ENCODE measurements at regions not wholly inside any gene's neighbourhood (a gene's known extent, or its start where the extent isn't known, plus 50 kb on each side); places are given as distances from the start of the nearest gene placed in this dataset.
A peak's percentile ranks its signal among the peaks of the same experiment; 100 is the strongest.
"Not testable (repeated sequence)": the region's sequence is repeated elsewhere in the genome, so short reads cannot be mapped to it uniquely, and the experiment has no call there.

DNA sequence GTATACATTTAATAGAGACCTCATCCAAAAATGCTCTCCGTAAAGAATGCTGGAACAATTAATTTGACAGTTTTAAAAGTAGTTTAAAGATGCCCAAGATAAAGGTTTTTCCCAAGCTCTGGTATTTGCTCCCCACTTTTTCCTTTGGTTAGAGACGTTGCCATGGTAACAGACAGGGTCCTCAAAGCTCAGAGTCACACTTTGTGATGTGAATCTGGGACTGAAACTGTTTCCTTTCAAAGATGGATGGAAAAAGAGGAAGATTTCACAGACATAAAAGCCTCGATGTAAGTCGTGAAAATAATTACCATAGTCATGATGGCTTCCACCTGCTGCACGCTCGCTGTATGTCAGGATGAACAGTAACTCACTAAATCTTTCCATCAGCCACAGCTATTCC is 229.5 kb downstream of the MSX2 start:
- DNase-seq: no peak

DNA sequence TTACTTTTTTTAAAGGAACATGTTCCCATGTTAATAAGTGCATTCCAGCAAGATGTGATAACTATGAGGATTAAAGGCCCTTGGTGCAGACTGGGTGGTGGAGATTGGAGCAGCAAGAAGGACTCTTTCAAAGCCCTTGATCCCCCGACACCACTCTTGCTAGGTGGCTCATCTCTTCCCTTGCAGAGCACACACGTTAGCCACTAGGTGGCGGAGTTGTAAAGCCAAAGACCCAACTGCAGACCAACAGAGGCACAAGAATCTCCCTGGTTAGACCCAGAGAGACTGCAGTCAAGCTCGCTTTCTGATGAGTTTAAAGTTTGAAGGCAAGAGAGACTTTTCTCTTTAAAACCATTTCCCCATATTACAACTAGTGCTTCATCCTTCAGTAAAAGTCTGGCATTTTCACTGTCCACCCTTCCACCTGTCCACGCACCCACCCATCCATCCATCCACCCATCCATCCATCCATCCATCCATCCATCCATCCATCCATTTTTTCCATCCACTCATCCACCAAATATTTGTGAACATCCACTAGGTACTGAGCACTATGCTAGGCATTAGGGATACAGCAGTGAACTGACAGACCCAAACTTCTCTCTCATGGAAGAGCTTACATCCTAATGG is 226.9 kb downstream of the MSX2 start:
- peak; percentile 61 for DNase-seq

DNA sequence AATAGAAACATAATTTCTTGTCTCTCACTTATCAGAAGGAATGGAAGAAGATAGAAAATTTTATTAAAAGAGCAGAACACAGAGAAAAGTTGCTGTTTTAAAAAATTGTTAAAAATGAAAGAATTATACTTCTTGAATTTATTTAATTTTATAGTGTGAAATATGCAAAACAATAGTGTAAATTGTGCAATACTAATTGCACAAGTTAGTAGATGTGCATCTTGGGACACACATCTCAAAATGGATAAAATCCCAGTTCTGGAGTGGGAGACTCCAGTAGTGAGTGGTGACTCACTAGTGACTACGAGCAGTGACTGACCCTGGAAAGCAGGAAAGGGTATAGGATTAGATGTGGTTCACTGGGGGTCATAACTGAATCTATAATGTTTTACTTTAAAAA is 223.2 kb downstream of the MSX2 start:
- no peak for DNase-seq

DNA sequence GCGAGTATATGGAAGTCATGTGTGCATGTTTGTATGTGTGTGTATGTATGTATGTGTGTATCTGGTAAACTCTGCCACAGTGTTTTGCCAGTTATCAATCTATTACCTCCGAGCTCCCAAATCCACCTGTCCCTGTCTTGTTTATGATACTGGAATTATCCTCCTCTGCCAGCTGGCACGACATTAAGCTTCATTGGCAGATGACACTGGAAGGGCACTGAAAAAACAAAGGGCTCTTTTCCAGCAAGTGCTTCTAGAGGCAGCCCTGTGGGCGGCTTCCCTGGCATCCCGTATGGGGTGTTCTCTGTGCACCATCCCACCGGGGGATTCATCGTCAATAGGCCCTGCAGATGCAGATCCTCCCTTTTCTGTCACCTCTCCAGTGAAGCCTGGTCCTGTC is 221.5 kb downstream of the MSX2 start:
- DNase-seq: no peak

DNA sequence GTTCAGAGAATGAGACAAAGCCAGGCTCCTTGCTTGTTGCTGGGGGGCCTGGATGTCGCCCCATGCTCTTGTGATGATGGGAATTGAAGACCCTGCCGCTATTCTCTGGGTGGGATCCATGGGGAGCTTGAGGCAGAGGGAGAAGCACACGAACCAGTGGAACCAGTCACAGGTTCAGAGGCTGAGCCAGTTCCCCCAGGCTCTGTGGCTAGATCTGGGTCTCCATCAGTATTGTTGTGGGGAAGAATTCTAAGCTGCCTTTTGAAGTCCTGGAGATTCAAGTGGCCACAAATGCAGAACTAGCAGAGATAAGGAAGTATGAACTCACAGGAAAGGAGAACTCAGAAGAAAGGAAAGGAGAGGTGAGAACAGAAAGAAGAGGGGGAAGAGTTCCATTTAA is 219.4 kb downstream of the MSX2 start:
- DNase-seq: no peak

DNA sequence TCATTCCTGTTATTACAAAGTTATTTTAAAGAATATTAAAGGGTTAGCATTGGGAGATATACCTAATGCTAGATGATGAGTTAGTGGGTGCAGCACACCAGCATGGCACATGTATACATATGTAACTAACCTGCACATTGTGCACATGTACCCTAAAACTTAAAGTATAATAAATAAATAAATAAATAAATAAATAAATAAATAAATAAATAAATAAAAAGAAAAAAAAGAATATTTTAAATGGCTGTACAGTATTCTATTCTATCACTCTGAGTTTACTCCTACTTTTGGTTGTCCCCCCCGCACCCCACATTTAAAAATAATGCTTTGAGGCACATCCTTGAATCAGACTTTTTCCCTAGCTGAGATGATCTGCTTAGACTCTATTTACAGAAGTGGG is 218.6 kb downstream of the MSX2 start:
- not testable (repeated sequence) for DNase-seq

DNA sequence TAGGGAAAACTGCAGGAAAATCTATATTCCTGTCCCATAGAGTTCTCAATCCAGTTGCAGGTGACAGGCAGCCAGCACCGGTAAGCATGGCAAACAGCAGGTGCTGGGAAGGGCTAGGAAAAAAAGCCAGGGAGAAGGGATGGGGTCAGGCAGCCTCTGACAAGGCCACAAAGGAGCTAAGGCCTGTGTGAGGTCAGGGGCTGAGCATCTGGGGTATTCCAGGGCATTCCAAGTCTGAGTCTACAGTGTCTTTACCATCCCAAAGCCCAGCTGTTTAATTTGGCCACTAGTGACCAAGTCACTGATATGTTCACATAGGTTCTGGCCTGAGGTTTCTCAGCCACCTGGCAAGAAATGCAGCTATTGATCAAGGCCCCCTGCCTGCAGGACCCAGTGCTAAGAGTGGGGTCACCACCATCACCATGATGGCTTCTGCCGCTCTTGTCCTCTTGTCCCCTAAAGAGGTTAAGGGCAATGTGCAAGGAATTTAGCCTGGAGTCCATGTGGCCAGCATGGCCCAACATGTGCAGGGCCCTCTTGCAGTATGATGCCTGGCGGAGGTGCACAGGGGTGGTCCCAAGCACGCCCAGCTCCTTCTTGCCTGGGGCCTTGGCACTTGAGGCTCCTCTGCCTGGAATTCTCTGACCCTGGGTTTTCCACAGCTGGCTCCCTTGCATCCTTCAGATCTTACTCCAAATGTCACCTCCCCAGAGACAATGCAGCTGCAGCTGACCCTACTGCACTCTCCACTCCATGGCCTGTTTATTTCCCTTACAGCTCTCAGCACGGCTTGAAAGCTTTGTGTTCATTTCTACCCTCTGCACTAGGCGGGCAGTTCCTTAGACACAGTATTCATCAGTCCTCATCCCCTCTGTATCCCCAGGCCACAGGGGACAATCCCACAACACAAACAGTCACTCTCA is 213.1 kb downstream of the MSX2 start:
- no peak for DNase-seq

DNA sequence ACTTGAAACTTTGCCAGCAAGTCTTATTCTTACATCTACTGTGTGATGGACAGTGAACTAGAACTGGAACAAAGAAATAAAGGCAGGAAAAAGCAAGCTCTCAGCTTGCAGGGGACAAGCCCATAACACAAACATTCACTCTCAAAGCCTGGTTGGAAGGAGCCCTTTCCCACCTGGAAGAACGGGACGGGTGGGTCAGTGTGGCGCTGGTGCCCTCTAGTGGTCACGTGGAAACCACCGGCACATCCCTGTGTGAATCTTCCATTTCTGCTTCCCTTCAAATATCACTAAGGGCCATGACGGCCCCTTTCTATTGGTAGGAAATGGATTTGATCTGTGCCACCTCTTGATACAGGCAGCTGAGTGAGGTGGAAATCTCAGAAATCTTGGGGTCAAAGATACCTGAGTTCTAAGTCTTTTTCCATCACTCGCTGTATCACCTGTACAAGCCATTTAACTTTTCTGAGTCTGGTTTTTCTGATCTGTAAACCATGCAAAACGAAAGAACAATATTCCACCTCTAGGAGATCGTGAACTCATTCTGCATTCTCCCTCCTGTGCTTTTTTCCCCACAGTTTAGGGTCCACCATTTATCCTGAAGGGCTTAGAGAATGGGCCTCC is 211.6 kb downstream of the MSX2 start:
- DNase-seq: peak; percentile 33

DNA sequence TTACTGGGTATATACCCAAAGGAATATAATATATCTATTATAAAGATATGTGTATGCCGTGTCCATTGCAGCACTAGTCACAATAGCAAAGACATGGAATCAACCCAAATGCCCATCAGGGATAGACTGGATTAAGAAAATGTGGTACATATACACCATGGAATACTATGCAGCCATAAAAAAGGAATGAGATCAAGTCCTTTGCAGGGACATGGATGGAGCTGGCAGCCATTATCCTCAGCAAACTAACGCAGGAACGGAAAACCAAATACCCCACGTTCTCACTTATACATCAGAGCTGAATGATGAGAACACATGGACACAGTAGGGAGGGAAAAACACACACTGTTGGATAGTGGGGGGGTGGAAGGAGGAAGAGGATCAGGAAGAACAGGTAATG is 206.7 kb downstream of the MSX2 start:
- DNase-seq: not testable (repeated sequence)

DNA sequence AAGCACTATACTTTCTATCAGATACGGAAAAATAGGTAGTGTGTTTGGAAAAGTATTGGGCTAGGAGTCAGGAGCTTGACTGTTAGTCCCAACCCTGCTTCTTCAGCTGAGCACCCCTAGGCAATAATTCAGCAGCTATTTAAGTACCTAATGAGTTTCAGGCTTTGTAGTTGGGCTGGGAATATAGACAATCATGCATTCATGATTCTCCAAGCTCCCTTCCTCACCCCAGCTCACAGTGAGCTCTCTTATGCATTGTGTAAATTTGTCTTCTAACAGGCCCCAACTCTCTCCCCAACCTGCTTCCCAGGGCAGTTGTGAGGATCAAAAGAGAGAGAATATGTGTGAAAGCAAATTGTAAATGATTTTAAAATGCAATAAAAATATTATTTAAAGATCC is 201.2 kb downstream of the MSX2 start:
- DNase-seq: no peak

DNA sequence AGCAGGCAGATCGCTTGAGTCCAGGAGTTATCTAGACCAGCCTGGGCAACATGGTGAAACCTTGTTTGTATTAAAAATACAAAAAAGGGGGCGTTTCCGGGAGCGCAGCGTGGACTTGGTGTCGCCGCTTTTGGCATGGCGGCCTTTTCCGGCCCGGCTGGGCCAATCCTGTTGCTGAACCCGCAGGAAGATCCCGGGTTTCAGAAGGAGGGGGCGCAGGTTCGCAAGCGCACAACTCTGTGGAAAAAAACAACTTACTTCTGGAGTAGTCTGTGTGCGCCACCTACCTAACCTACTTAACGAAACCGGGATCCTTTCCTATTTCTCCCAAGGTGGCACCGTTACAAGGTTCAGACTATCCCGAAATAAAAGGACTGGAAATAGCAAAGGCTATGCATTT is 198.6 kb downstream of the MSX2 start:
- no peak for DNase-seq

DNA sequence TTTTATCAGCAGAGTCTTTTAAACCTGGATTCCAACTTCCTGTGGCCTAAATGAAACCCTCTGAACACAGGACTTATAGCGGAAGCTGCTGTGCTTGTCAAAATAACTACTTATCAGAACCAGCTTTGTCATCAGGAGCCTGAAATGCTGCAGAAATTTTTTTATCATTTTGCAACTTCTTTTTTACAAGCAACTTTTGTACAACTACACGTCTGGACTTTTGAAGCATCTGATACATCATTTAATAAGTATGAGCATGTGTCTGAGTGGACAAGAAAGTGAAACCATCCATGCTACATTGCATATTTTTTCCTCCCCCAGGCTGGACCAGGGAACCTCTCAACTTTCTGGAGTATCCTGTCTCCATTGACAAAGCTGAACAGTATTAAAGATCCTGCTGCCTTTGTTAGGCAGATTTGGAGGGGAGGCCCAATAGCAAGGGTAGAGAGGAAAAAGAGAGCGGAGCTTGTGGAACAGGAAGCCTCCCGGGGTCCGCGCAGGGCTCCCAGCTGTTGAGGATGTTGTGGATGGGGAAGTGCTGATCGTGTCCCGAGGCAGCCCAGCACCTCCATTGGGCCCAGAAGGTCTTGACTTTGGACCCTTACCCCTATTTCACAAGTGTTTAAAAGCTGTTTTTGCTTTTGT is 196.6 kb downstream of the MSX2 start:
- no peak for DNase-seq

DNA sequence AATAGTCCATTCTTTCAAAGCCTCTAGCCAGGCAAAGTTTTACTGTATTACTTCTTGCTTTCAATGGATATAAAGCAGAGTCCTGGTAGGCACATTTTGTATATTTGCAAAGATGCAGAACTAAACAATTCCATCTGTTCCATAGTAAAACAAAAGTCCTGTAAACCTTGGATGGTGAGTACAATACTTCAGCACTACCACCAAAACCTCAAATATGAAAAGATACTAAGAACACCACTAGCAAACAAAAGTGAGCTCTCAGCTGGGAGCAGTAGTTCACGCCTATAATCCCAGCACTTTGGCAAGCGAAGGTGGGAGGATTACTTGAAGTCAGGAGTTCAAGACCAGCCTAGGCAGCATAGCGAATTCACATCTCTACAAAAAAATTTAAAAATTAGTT is 195.0 kb downstream of the MSX2 start:
- no peak for DNase-seq

DNA sequence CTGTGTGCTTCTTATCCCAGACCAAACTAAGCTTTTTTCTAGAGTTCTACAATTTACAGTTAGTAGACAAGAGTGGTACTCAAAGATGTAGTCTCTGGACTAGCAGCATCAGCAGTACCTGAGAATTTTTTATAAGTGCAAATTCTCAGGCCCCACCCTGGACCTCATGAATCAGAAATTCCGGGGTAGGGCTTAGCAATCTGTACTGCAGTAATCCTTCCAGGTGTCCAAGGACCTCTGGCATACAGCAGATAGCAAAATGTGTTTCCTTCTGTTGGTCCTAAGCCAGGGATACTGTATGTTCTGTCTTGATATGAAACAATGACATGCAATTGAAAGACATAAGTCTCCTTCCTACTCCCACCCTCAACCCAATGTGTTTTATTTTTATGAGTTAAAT is 194.3 kb downstream of the MSX2 start:
- no peak for DNase-seq

DNA sequence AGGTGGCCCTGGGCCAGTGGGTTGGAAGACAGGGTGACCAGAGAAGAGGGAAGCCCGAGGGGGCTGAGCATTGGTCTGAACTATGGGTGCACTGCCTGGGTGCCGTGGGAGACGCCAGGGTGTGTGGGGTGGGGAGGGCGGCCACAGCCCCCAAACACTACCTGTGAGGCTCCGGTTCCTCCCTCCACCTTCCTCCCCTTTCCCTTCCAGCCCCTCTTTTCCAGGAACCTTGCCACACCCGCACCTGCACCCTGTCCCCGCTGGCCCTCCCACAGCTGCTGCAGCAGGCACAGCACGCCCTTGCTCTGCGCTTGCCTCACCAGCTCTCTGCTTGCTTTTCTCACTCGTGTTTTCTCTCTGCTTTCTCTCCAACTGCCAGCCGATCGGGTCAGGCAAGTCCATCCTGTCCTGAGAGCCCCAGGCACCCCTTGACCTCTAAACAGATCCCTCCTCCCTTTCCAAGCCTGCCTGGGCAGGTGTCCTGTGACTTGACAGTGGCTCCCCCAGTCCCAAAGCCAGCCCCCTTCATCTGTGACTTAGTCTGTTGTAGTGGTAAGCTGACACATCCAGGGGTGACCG is 193.7 kb downstream of the MSX2 start:
- DNase-seq: no peak

DNA sequence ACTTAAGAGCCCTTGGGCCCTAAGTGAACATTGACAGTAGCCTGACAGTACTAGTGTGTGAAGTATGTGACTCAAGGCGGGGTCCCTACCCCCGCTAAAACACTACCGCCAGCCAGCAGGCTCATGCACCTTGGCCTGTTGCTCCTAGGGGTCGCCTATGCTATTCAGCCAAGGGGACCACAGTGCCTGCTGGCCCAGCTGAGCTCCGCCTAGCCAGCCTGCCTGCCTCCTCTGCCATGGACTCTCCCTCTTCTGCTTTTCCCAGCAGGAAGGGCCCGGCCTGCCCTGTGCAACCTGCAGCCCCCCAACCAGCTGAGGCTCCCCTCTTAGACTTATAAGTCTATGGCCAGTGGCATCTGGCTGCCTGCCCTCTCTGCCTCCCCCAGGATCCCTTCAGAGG is 193.1 kb downstream of the MSX2 start:
- DNase-seq: not testable (repeated sequence)

DNA sequence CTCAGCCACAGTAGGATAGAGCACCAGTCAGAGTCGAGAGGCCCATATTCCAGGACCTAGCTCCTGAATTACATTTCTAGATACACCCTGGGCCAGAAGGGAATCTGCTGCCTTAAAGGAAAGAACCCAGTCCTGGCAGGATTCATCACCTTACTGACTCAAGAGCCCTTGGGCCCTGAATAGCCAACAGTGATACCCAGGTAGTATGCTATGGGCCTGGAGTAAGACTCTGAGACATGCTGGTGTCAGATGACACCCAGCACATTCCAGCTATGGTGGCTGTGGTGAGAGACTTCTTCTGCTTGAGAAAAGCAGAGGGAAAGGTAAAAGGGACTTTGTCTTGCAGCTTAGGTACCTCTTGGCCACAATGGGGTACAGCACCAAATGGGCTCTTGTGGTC is 192.5 kb downstream of the MSX2 start:
- DNase-seq: not testable (repeated sequence)

DNA sequence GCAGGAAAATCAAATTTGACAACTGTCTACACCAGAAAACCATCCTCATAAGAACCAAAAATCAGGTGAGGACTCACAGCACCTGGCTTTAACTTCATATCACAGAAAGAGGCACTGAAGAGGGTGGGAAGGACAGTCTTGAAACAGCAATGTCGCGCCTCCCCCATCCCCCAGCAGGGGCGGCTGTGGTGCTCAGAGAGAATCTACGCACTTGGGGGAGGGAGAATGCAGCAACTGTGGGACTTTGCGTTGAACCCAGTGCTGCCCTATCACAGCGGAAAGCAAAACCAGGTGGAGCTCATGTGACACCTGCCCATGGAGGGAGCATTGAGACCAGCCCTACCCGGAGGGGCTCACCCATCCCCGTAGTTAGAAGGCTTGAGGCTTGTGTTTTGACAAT is 191.8 kb downstream of the MSX2 start:
- no peak for DNase-seq

DNA sequence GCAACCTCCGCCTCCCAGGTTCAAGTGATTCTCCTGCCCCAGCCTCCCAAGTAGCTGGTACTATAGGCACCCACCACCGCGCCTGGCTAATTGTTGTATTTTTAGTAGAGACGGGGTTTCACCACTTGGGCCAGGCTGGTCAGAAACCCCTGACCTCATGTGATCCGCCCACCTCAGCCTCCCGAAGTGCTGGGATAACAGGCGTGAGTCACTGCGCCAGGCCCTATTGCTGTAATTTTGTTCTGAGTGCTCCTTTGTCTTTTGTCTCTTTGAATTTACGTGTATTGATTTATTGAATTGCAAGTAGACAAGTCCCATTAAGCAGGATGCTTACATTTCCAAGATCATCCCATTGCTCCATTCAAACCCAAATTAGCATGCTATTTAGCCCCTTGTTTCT is 186.7 kb downstream of the MSX2 start:
- no peak for DNase-seq

DNA sequence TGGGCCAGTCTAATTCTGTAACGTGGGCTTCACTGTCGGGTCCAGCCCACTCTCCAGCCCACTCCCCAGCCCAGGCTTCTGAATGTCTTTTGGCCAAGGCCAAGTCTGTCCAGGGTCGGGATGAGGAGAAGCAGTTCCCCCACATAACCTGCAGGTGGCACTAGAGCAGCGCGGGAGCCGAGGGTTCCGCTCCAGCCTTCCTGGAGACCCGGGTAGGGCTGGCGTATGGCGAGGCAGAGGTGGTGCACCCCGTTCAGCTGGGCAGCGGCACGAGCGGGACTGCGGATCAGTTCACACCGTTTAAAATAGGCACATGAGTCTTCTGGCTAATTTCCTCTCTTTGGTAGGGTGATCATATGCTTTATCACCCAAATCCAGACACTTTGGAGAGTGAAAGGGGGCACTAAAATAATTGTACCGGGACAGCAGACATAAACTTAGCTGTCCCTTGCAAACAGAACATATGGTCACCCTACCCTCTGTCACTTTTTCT is 185.9 kb downstream of the MSX2 start:
- peak; percentile 56 for DNase-seq

DNA sequence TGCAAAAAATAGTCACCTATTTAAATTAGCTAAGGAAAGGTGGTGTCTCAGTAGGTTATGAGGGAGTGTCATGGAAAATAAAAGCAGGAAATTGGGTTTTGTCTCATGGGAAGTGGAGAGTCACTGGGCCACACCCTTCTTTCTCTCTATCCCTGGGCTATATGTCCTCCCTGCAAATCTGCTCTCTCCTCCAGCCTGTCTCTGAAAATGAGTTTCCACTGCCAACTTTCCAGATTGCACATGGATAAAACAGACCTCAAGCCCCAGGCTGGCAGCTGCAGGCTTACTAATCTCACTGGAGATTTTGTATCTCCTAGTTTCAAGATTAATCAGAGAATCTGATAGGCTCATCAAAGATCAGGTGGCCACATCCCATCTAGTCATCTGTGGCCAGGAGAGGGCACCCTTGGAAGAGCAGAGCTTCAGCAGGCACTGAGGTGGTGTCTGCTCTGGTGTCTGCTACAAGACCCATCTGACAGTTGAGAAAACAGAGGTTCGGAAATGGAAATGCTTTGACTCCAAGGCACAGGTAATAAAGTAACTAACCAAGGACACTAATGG is 178.9 kb downstream of the MSX2 start:
- DNase-seq: no peak

DNA sequence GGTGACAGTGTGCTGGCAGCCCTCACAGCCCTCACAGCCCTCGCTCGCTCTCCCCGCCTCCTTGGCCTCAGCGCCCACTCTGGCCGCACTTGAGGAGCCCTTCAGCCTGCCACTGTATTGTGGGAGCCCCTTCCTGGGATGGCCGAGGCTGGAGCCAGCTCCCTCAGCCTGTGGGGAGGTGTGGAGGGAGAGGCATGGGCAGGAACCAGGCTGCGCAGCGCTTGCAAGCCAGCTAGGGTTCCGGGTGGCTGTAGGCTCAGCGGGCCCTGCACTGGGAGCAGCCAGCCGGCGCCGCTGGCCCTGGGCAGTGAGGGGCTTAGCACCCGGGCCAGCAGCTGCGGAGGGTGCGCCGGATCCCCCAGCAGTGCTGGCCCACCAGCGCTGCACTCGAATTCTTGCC is 177.0 kb downstream of the MSX2 start:
- no peak for DNase-seq

All from NCI-H510A treated with DMSO at 0.1 percent for 48 hours (cell line).